ENCODE measurements at regions not wholly inside any gene's neighbourhood (a gene's known extent, or its start where the extent isn't known, plus 50 kb on each side); places are given as distances from the start of the nearest gene placed in this dataset.
A peak's percentile ranks its signal among the peaks of the same experiment; 100 is the strongest.

DNA sequence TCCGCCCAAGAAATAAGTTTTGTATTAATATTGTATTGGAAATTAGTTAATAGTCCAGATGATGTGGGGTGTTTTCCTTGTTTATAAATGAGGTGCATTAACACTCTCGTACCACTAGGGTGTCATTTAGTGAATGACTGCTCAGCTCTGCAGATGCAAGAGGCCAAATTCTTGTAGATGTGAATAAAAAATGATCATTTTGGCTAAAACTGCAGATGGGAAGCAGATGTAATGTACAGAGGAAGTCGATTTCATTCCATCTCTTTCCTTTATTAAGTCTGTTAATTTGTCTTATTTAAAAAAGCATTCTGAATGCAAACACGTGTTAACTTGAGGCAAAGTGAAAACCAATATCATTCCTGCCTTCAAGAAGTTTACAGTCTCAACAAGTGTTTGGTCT lies 108.1 kb downstream of the DHX15 start:
- peak; percentile 35 for DNase-seq

DNA sequence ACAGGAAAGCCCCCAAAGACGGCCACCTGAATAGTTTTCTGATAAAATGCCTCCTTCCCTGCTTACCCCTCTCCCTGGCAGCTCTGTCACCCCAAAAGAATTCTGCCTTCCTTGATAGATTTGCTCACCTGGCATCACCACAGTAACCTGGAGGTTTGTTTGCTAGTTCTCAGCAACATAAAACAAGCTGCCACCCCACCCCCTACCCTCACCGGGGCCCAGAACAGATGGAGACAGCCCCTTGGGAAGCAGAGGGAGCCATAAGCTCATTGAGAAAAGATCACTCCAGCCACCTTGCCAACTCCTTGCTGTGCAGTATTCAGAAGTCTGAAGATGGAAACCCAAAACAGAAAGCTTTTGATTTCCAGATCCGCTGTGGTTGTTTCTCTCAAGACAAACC lies 108.6 kb downstream of the DHX15 start:
- DNase-seq = no peak

DNA sequence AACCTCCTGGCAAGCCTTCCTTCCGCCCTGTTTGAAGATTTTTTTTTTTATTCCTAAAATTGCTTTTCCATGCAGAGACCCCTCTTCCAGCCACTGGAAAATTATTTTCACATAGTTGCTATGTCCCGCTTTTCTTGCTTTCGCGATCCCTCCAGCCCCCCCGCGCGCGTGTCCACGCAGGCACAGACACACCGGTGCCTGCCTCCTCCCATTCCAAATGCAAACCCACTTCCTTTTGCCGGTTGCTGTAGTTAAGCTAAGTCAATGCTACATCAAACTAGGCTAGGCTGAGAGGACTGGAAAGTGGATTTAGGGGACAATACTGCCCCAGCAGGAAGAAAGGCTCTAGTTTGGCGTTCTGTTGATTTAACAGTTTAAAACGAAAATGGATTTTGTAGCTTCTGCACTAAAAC lies 111.0 kb downstream of the DHX15 start:
- peak; percentile 48 for DNase-seq

DNA sequence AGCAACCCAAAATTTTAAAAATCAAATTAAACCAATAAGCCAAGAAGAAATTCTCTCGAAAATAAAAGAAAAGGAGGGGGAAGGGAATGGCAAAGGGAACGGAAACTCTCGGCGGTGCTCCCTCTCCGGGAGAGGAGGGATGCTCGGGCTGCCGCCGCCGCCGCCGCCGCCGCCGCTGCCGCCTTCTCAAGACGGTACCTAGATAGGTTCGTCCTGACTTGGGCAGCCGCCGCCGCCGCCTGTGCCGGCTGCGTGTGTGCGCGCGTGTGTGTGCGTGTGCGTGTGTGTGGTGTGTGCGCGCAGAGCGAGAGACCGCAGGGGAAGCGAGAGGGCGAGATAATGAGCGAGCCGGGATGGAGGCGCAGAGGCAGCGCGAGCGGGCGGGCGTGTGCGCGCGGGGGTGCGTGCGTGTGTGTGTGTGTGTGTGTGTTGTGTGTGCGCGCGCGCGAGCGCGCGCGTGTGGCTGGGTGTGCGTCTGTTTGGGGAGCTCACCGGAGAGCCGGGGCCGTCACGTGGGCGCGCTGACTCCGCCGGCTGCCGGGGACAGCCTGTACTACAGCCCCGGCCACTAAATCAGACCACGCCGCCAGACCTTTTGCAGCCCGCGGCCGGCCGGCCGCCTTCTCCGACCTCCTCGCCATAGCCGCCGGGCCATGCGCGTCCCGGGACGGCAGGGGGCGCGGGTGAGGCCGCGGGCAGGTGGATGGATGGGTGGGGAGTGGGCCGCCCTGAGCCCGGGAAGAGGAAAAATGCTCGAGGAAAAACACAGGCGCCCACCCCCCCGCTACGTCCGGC lies 111.6 kb downstream of the DHX15 start:
- peak; percentile 94 for DNase-seq

GRCh38 chr4:24472161-24472510 lies 112.2 kb downstream of the DHX15 start:
- no peak for DNase-seq

DNA sequence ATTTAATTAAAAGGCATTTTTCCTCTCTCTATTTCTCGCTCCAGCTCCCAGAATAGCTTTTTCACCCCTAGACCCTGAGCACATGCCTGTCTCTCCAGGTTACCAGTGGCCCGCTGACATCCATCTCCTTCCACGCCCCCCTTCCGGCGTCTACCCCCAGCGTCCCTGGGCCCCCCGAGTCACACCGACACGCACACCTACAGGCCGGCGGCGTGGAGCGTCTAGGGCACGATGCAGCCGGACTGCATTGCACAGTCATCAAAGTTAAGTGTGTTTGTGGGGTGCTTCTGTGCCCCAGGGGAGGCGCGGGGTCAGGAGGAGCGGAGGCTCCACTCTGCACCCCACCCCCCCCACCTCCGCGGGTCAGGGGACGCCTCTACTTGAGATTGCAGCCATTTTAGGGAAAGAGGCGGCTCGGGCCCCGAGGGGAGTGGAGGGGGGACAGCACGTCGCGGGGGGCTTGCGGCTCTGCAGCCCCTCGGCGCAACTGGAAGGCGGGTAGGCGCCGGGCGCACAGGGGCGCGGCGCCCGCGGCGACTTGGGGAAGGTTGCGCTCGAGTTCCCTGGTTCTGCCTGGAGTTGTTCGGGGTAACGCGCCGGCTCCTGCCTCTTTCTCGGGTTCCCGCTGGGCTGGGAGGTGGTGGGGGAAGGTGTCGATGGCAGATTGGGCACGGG lies 112.7 kb downstream of the DHX15 start:
- peak; percentile 44 for DNase-seq

DNA sequence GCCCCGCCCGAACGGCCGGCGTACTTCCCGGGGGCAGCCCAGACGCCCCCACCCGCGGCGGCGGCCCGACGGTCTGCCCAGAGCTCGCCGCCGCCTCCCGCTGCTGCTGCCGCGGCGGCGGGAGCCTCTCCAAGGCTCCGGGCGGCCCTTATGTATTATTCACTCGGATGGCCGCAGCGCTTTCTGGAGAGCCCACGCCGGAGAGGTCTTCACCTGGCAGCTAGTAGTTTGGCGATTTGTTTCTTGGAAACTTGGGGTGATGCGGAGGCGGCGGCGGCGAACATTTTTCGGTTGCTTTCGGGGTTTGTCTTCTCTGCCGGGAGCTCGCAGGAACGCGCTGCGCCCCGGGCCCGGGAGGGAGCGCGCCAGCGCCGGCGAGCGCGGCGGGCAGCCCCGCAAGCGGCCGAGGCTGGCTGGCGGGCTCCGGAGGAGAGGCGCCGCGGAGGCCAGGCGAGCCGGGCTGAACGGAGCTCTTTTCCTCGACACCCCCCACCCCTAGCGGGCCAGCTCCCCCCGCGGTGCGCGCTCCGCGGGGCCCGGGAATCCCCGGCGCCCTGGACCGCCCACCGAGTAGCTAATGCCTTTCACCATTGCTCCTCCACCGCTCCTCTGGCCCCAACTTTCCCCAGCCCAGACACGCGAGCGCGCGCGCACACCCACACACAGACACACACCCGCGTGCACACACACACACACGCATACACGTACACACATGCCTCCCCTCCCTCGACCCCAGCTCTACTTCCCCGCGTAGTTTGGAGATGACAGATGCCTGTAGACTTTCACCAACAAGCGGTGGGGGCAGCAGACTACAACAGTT lies 113.5 kb downstream of the DHX15 start:
- DNase-seq = peak; percentile 63

- DNase-seq = no peak
Measured at GRCh38 chr4:24468071-24468470, 116.3 kb downstream of the DHX15 start.

DNA sequence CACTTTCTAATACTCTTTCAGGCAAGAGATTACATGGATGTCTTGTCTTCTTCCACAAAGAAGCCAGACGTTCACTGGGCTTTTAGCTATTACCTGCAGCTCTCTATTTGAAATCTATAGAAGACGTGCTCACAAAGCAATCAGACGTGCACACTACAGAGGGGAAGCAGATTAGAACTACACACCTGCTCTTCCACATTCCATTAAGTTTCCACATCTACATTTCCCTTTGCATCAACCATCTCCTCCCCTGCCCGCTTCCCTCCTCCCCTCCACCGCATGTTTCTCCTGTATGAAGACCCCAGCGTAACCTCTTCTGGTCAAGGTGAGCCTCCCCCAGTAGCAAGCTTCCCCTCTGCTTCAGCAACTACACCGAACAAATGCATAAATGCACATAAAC lies 119.8 kb downstream of the DHX15 start:
- DNase-seq = no peak

DNA sequence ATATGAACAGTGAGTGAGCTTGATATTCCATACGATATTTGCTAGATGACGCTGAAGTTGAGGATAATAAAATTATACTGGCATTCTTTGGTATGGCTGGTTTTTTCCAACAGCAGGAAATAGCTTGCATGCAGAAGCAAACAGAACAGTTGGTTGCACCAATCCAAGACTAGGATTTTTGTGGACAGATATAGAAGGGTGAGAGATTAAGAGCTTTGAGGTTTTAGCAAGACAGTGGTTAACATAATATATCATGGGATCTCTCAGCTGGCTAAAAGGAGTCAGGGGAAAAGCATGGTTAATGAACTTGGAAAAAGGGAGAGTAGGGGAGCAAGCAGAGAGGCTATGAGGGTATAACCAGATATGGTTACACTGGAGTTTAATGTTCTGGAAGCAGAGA lies 127.9 kb downstream of the DHX15 start:
- DNase-seq = no peak

- DNase-seq = no peak
Measured at GRCh38 chr4:24453951-24454350, 130.4 kb downstream of the DHX15 start.

DNA sequence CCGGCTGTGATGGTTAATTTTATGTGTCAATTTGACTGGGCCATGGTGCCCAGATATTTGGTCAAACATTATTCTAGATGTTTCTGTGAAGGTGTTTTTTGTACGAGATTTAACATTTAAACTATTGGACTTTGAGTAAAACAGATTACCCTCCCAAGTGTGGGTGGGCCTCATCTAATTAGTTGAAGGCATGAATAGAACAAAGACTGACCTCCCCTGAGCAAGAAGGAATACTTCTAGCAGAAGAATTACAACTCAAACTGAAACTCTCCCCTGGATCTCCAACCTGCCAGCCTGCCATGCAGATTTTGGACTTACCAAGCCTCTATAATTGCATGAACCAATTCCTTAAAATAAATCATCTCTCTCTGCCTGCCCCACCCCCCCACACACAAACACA lies 132.5 kb downstream of the DHX15 start:
- DNase-seq = no peak

DNA sequence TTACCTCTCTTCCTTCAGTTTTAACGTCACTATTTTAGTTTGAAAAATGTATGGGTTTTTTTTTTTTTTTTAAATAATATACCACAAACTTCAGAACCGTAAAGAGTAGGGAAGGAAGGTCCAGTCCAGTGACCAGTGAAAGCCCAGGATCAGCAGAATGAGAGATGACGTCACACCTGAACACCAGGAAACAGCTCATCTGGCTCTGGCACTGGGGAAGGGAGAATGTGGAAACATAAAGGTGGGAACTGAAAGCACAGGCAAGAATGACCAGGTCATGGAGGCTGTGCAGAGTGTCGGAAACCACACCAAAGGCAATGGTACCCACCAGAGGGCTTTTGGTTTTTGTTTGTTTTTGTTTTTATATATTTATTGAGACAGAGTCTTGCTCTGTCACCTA lies 141.2 kb downstream of the DHX15 start:
- no peak for DNase-seq

- no peak for DNase-seq
Measured at GRCh38 chr4:24440765-24441164, 143.6 kb downstream of the DHX15 start.

- no peak for DNase-seq
Measured at GRCh38 chr4:24434241-24434640, 150.1 kb downstream of the DHX15 start.

DNA sequence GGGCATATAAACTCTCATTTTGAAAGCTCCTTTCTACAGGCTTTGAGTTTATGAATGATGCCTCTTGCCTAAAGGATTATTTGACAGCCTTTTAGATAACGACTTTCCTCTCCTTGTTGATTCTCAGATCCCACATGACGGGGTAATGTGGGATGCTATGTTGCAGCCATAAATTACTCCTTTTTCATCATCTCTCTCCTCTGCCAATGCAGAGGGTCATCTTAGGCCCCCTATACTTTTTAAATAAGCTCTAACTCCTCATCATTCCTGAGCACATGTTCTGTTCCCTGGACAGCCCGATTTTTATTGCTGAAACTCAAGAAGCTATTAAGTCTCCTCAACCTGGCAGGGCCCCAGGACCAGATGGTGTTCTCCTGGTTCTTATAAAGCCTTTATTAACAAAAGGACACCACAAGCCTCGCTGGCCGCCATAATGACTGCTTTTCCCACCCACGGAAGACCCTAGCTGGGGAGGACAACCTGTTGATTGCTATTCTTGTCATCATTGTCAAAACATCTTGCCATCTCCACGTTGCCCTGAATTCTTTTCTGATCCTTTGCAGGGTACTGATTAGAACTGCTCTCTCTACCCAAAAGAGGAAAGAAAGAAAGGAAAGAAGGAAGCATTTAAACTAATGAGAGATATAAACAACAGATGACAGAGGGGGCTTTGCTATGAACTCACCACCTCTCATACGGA lies 150.7 kb downstream of the DHX15 start:
- DNase-seq = no peak

GRCh38 chr4:24428850-24429249 lies 155.5 kb downstream of the DHX15 start:
- DNase-seq = no peak

- no peak for DNase-seq
Measured at GRCh38 chr4:24426557-24426956, 157.8 kb downstream of the DHX15 start.

DNA sequence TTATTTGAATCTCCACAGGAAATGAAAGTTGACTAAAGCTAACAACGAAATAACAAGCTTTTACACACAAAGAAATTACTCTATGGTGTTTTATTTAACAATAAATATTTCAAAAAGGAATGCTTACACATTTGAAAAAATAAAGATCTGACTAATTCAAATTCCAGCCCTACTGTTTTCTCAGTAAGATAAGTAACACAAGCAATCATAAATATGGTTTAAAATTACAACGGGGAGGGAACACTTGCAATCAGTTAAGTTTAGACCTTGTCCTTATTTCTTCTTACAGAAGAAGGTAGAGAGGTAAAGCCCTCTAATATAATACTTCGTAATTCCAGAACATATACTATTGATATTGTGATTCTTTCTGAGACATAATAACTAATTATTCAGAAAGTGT lies 158.5 kb downstream of the DHX15 start:
- no peak for DNase-seq

- DNase-seq = no peak
Measured at GRCh38 chr4:24423670-24424069, 160.7 kb downstream of the DHX15 start.

DNA sequence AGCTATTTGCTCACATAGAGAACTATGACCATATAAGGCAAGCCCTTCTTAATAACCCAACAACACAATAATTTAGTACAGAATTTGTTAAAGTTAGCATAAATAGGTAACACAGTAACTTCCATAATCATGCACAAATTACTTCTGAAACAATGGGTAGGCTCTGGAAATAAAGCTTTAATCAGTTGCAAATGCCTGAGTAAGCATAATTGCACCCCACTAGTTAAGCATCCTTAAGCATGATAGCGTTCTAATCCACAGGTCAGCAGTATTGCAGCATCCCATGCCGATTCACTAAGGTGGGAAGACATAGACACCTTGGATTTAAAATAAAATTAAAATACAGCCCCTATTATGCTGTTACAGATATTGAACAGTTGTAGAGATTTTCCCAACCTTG lies 161.7 kb downstream of the DHX15 start:
- DNase-seq = no peak

DNA sequence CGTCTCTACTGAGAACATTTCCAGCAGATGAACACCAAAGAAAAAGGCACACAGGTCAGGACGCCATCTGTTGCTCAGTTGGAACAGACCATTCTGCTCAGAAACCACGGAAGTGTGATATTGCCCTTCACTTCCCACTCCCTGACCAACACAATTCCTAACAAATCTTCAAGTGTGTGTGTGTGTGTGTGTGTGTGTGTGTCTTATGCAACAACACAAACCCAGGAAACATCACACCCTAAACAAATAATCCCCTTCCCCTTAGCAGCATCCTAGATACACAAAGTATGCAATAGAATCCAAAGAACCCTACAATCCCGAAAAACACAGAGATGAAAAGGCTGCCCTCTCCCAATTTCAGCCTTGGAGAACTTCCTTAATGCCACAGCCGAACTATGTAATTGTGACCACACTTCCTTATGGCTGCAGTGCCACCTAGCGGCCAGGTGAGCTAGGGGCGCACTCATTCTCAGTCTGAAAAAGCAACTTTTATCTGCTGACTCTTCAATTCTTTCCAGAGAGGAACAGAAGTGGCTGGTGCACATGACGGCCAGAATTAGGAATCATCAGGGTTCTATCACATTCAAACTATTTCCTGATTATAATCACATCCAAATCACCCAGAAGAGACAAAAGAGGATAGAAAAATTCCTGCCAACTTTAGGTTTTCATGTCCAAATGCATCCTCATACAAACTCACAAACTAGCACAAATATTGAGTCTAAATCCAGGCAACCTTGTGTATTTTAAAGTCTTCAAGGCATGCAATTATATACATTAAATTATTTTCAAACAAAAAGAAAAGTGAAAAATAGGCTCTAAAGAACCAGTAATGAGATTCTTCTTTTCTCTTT lies 164.9 kb downstream of the DHX15 start:
- DNase-seq = peak; percentile 58
